AG08395 (cell line): ENCODE measurements at regions not wholly inside any gene's neighbourhood (a gene's known extent, or its start where the extent isn't known, plus 50 kb on each side); places are given as distances from the start of the nearest gene placed in this dataset.

ENCODE experiments used
- DNase-seq: peaks from one replicate; pipeline ENCODE4 v3.0.0; 2012; ENCODE audit warnings: mixed read lengths, low spot score

DNA sequence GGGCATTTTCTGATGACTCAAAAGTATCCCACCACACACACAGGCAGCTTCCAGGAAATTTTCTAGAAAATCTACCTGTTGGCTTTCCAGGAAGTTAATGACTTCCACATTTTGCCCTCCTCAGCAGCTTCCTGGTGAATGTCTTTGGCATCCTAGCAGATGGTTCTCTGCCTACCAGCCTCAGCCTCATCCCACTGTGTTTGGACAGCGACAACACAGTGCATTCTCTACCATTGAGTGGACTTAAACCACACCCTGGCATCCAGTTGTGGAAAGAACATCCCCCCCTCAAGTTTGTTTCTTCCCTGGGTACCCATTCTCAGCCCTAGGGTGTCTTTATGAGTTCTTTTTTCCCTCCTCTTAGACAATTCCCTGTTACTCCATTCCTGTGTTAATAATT lies 50.8 kb upstream of the GADL1 start:
- DNase-seq = no peak

DNA sequence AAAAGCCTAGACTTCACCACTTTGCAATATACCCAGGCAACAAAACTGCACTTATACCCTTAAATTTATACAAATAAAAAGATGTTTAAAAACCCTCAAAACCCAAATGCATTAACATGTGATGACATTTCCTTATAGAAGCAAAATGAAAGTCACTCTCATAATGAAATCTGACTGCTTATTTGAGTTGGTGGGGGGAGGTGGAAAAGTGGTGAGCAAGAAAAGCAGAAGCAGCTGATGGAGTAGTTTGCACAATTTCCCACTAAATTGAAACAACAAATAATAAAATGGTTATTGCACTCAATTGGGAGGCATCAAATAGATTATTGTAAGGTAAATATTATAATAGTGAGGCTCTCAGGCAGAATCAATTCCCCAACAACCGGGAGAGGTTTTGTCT lies 54.0 kb upstream of the GADL1 start:
- no peak for DNase-seq

DNA sequence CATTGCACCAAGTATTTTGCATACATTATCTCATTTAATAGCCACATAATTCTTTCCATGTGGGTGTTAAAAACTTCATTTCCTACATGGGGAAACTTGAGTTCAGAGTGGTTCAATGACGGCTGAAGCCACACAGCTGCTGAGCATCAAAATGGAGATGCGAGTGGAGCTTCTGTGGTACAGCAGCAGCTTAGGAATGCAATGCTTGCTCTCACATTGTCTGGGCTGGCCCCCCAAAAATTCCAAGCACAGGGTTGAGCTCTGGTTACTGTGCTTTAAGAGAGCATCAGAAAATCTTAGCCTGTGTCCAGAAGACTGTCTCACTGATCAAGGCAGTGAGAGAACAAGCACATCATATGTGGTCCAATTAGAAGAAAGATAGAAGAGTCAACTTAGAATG lies 57.4 kb upstream of the GADL1 start:
- no peak for DNase-seq

DNA sequence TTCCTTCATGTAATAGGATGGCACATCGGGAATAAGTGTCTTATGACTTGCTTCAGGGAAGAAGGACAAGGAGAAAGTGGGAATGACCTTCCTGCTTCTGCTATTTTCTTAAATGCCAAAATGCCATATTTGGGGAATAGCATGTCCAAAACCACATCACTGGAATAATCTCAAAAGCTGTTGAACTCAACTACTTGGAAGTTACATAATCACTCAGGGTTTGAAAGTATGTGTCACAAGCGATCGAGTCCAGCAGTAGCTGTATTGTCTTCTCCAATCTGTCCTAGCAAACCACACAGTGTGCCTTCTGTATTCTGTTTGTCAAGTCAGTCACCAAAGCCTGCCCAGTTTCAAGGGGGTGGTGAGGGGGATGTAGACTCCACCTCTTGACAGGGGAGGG lies 58.3 kb upstream of the GADL1 start:
- DNase-seq = peak; percentile 60

- no peak for DNase-seq
Measured at GRCh38 chr3:30954426-30954825, 60.0 kb upstream of the GADL1 start.

DNA sequence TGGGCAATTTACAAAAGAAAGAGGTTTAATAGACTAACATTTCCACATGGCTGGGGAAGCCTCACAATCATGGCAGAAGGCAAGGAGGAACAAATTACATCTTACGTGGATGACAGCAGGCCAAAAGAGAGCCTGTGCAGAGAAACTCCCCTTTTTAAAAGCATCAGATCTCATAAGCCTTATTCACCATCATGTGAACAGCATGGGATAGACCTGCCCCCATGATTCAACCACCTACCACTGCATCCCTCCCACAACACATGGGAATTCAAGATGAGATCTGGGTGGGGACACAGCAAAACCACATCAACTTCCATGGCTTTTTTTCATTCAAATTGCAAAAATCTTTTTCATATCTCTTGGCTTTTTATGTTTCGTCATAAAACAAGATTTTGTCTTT lies 67.6 kb upstream of the GADL1 start:
- no peak for DNase-seq

- no peak for DNase-seq
Measured at GRCh38 chr3:30962493-30962892, 68.0 kb upstream of the GADL1 start.

DNA sequence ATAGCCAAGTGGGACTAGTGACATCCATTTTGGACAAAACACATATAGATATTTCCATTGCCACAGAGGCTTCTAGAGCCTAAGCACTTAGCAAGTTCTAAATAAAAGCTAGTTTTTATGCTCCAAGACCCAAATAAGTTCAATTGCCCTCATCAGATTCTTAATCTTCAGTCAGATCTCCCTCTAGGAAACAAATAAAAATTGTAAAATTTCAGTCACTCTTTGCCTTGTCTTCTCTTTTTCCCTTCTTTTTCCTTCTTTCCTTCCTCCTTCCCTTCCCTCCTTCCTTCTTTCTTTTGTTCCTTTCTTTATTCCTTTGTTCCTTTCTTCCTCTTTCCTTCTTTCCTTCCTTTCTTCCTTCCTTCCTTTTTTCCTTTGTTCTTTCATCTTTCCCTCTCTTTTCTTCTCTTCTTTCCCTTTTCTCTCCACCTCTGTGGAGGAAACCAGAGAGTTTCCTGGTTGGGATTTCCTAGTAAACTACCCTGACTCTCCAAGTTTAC lies 68.8 kb upstream of the GADL1 start:
- DNase-seq = no peak

GRCh38 chr3:30964612-30965011 lies 70.2 kb upstream of the GADL1 start:
- DNase-seq = no peak

GRCh38 chr3:30966896-30967295 lies 72.4 kb upstream of the GADL1 start:
- no peak for DNase-seq

DNA sequence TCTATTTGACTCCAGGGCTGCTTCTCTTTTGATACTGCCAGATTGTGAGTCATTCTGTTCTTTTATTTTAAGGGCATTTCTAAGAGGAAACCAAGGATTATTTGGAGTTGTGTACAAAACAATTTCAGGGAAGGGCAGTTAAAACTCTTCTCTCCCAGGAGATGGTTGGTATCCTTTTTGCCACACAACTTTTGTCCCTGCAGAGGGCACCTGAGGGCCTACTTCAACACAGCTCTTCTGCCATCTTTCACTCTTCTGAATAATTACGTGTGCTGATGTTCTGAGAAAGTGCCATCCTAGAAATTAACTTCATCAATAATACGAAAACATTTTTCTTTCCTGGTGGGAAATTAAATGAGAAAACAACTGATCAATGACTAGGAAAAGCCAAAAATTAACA lies 75.7 kb upstream of the GADL1 start:
- DNase-seq = peak; percentile 24

- DNase-seq = no peak
Measured at GRCh38 chr3:30972449-30972848, 78.0 kb upstream of the GADL1 start.

GRCh38 chr3:30974071-30974470 lies 79.6 kb upstream of the GADL1 start:
- no peak for DNase-seq

GRCh38 chr3:30977592-30977991 lies 83.1 kb upstream of the GADL1 start:
- no peak for DNase-seq

- DNase-seq = no peak
Measured at GRCh38 chr3:30980993-30981392, 86.5 kb upstream of the GADL1 start.

- DNase-seq = no peak
Measured at GRCh38 chr3:30982416-30983075, 88.1 kb upstream of the GADL1 start.

GRCh38 chr3:30984855-30985749 lies 90.6 kb upstream of the GADL1 start:
- DNase-seq = no peak

GRCh38 chr3:30986551-30986950 lies 92.1 kb upstream of the GADL1 start:
- no peak for DNase-seq

- no peak for DNase-seq
Measured at GRCh38 chr3:30988769-30989168, 94.3 kb upstream of the GADL1 start.

DNA sequence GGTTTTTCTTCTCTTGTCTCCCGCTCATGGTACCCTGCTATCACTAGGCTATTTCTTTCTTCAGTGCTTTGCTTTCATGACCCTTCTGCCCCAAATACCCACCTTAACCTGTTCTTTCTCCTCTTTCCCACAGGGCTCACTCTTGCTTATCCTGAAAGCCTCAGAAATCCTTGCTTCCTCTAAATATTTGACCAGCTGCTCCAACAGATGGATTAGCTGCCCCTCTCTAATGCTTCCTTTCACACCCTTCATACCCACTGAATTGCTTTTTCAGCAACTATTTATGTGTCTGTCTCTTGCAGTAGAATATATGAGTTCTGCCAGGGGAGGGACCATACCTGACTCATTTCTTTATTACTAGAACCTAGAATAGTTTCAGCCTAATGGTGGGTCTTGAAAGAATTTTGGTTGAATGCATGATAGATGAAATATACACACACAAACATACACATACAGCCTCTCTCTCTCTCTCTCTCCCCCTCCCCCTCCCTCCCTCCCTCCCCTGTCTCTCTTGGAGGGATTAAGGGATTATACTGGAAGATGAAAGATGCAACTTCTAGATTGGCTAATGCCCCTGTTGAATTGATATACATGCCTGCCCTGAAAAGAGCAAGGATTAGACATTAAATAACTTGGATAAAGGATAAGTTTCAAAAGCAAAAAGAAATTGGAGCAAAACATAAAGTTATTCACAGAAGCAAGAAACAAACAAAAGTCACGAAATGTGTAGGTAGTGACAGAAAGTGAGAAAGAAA lies 95.0 kb upstream of the GADL1 start:
- no peak for DNase-seq

GRCh38 chr3:30996467-30996866 lies 102.0 kb upstream of the GADL1 start:
- no peak for DNase-seq

DNA sequence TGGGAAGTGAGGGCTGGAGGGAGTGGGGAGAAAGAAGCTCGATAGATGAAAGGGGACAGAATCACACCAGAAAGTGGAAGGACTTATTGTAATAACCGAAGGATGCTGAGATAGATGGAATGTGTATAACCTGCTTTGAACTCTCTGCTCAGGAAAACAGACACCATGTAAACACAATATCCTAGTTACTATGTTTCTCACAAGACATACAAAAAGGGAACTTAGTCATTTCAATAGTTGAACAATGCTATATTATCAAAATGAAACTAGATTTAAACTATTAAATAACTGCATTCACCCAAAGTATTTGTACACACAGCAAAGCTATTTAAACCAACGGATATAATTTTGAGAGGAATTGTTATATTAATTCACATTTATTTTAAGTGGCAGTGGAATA lies 108.3 kb upstream of the GADL1 start:
- no peak for DNase-seq
